Breast epithelium (tissue), 4 donors: ENCODE measurements at regions not wholly inside any gene's neighbourhood (a gene's known extent, or its start where the extent isn't known, plus 50 kb on each side); places are given as distances from the start of the nearest gene placed in this dataset.

Experiments used
- DNase-seq, 2 donors: peaks; one replicate each; pipeline ENCODE4 v3.0.0-alpha.2; 2019; ENCODE audit warnings: low spot score in 2 of 2
- H3K27ac ChIP-seq, 2 donors: fragments of 200-600 bp; sonication (generic) in 1 of 2; one replicate each; pipeline ENCODE4 v1.5.1; 2016 to 2019; ENCODE audit warnings: mild to moderate bottlenecking in 1 of 2
- H3K27me3 ChIP-seq, 2 donors: fragments of 200-600 bp; sonication (generic) in 1 of 2; one replicate each; pipeline versions ENCODE4 v1.5.1 to v1.6.0; 2017 to 2019; ENCODE audit warnings: control low read depth in 1 of 2, mild to moderate bottlenecking in 1 of 2
- H3K36me3 ChIP-seq: fragments of 200-600 bp; one replicate; pipeline ENCODE4 v1.5.1; 2019
- H3K4me1 ChIP-seq, 2 donors: fragments of 200-600 bp; sonication (generic); one replicate each; pipeline ENCODE4 v1.5.1; 2016 to 2019; ENCODE audit warnings: control low read depth in 1 of 2
- H3K4me3 ChIP-seq, 3 donors: fragments of 200-600 bp; sonication (generic); 1 replicate in 2 of 3; 2 replicates in 1 of 3; pipeline ENCODE4 v1.5.1; 2016 to 2019; ENCODE audit warnings: mild to moderate bottlenecking in 3 of 3, moderate library complexity in 2 of 3
- H3K9me3 ChIP-seq, 2 donors: fragments of 200-600 bp; sonication (generic) in 1 of 2; one replicate each; pipeline ENCODE4 v1.5.1; 2016 to 2019; ENCODE audit warnings: control low read depth in 1 of 2
- POLR2A ChIP-seq: fragments of 450-650 bp; IDR thresholded peaks from one replicate; pipeline ENCODE4 v1.6.1; 2016; ENCODE audit warnings: antibody characterized with exemption, mild to moderate bottlenecking, moderate library complexity
- POLR2AphosphoS5 ChIP-seq, 3 donors: sonication (generic); formaldehyde crosslinking; IDR thresholded peaks; one replicate each; pipeline ENCODE4 v1.6.1; 2017; ENCODE audit warnings: antibody characterized with exemption in 3 of 3
- intact Hi-C: fragments of 100-400 bp; cut with DNase I; formaldehyde crosslinking; loops from one replicate; pipeline ENCODE4 v1.15.1; 2023; ENCODE audit warnings: low total_unique reads
- TF ChIP-seq, protein P1 (sequence below), 3 donors: fragments of 450-650 bp; IDR thresholded peaks; one replicate each; pipeline ENCODE4 v1.5.1; 2016 to 2017; ENCODE audit warnings: antibody characterized with exemption in 3 of 3, mild to moderate bottlenecking in 3 of 3, moderate library complexity in 3 of 3

DNA sequence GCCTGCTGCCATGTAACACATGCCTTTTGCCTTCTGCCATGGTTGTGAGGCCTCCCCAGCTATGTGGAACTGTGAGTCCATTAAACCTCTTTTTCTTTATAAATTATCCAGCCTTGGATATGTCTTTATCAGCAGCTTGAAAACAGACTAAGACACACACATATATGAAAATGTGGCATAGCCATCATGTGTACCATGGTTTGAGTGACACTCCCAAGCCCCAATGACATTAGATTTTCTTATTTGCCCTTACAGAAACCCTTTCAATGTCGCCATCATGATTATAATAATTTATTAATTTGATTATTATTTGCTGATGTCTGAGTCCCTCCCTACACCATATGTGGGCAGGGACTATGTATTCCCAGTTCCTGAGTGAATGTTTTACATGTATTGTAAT is 63.5 kb upstream of the FGGY start:
- Histone ChIP-seq H3K27me3 (no peaks in the 10 kb centered on the region), H3K4me1 (no peaks in the 10 kb centered on the region)

DNA sequence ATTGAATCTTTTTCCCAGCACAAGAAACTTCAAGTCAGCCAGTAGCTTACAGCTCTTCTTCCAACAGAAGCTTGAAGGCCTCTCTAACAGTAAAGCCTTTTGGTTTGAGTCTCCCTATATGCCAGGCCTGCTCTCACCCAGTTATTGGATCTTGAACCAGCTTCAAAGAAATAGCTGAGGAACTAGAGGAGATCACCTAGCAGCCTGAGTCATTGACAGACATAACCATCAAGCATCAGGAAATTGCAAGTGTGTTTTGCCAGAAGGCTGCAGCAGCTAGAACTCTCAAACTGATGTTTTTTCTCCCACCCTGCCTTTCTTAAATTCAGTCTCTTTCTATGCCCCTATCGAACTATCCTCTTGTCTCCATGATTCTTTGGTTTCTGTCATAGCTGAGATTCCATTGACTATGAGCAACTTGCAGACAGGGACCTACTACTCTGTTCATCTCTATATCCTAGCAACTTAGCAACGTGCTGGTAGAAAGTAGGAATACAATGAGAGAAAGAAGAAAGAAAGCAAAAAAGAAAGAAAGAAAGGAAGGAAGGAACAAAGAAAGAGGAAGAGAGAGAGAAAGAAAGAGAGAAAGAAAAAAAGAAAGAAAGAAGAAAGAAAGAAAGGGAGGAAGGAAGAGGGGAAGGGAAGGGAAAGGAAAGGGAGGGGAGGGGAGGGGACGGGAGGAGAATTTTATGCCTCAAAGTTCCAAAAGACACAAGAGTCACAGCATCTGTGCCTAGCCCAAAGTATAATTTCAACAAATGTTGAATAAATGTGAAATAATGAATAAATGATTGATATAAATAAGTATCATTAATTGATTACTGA is 60.0 kb upstream of the FGGY start:
- no peak for DNase-seq
- intact Hi-C loops: loop anchor here (2.0 kb wide), 1 partner anchor 74 kb away; no protein-coding TSS in a partner anchor
- no peak overlapping the region for H3K4me3 ChIP-seq

More for the DNA sequence above, 63.5 kb upstream of the FGGY start:
- Histone ChIP-seq H3K4me3 (no peak overlapping the region), H3K27ac (no peak overlapping the region), H3K9me3 (no peaks in the 10 kb centered on the region), H3K36me3 (no peaks in the 10 kb centered on the region)
- no peak for DNase-seq
- TF ChIP-seq, protein P1, sequence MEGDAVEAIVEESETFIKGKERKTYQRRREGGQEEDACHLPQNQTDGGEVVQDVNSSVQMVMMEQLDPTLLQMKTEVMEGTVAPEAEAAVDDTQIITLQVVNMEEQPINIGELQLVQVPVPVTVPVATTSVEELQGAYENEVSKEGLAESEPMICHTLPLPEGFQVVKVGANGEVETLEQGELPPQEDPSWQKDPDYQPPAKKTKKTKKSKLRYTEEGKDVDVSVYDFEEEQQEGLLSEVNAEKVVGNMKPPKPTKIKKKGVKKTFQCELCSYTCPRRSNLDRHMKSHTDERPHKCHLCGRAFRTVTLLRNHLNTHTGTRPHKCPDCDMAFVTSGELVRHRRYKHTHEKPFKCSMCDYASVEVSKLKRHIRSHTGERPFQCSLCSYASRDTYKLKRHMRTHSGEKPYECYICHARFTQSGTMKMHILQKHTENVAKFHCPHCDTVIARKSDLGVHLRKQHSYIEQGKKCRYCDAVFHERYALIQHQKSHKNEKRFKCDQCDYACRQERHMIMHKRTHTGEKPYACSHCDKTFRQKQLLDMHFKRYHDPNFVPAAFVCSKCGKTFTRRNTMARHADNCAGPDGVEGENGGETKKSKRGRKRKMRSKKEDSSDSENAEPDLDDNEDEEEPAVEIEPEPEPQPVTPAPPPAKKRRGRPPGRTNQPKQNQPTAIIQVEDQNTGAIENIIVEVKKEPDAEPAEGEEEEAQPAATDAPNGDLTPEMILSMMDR (IDR thresholded peaks at IDR 0.05): no peak
- TF ChIP-seq POLR2A (no peak), POLR2AphosphoS5 (IDR thresholded peaks at IDR 0.05) (no peak)
- intact Hi-C loops: no loop called here

DNA sequence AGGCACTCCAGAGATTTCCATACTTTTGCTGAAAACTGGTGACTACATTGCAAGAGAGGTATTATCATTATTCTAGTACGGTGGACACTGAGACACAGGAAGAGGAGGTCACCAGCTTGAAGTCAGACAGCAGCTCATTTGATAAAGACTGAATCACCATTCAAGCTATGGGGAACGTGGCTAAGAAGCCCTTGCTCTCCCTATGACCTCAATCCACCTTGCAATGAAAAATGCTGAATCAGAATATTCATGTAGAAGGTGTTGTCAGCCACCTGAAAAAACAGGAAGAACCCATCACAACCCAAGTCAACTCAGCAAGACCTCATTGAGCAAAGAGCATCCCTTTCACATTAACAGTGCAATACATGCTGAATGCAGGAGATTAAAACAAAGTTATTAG is 59.0 kb upstream of the FGGY start:
- no peaks in the 10 kb centered on the region for H3K4me1 ChIP-seq
- no peak for TF ChIP-seq POLR2A
- TF ChIP-seq, protein P1 (IDR thresholded peaks at IDR 0.05): no peak
- no peak for TF ChIP-seq POLR2AphosphoS5 (IDR thresholded peaks at IDR 0.05)
- intact Hi-C loops: loop anchor here (2.0 kb wide), 1 partner anchor 73 kb away; no protein-coding TSS in a partner anchor
- H3K9me3 ChIP-seq: no peaks in the 10 kb centered on the region
- DNase-seq: no peak
- H3K27ac ChIP-seq: no peak overlapping the region
- H3K36me3 ChIP-seq: no peaks in the 10 kb centered on the region
- no peaks in the 10 kb centered on the region for H3K27me3 ChIP-seq
- no peak overlapping the region for H3K4me3 ChIP-seq

More for the DNA sequence above, 60.0 kb upstream of the FGGY start:
- Histone ChIP-seq H3K27me3 (no peaks in the 10 kb centered on the region), H3K4me1 (no peaks in the 10 kb centered on the region), H3K27ac (no peak overlapping the region), H3K36me3 (no peaks in the 10 kb centered on the region), H3K9me3 (no peaks in the 10 kb centered on the region)
- no peak for TF ChIP-seq POLR2AphosphoS5 (IDR thresholded peaks at IDR 0.05)
- TF ChIP-seq, protein P1 (IDR thresholded peaks at IDR 0.05): no peak
- no peak for TF ChIP-seq POLR2A

DNA sequence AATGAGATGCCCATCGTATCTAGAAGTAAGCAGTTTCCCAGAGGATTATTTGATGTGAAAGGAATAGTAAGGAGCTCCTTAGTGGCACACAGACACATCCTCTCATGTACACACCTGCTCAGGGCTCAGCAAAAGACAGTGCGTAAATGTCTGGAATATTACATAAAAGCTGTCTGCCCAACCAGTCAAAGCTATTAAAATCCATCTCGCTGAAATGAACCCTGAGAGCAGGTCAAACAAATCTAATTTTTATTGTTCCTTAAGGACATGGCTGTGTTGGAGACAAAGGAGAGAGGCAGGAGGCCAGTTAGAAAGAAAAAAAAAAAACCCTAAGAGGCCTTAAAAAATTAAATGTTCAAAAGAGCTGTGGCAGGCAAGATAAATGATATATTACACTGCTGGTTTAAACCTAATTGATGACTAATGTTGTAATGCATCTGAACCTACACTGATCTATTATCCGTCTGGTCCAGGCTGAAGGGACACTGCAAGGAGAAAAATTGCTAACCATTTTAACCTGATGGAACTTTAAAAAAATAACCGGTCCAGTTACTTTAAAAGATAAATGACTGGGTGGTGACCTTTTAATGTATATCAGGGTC is 58.5 kb upstream of the FGGY start:
- no peak overlapping the region for H3K27ac ChIP-seq
- no peak overlapping the region for H3K4me3 ChIP-seq
- intact Hi-C loops: no loop called here
- no peak for DNase-seq
- no peaks in the 10 kb centered on the region for H3K4me1 ChIP-seq
- TF ChIP-seq POLR2AphosphoS5 (IDR thresholded peaks at IDR 0.05): no peak
- TF ChIP-seq, protein P1 (IDR thresholded peaks at IDR 0.05): no peak
- no peak for TF ChIP-seq POLR2A
- H3K27me3 ChIP-seq: no peaks in the 10 kb centered on the region
- H3K36me3 ChIP-seq: no peaks in the 10 kb centered on the region
- no peaks in the 10 kb centered on the region for H3K9me3 ChIP-seq

DNA sequence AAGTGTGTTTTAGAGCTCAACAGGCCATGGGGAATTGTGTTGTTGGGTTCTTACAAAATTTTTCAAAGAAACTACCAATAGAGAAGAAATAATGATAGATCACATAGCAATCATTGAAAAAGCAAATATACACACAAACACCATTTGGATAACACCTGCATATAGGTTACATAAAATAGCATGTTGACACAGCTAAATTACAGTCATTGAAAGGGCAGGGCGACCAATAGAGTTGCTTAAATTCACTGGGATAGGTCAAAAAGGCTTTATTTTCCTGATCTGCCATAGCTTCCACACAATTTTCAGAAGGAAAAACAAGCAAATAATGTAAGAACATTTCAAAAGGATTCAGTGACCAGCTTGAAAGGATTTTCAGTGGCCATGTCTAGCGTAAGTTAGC is 57.9 kb upstream of the FGGY start:
- DNase-seq: no peak
- Histone ChIP-seq H3K4me1 (no peaks in the 10 kb centered on the region), H3K4me3 (no peak overlapping the region), H3K27me3 (no peaks in the 10 kb centered on the region), H3K27ac (no peak overlapping the region), H3K9me3 (no peaks in the 10 kb centered on the region), H3K36me3 (no peaks in the 10 kb centered on the region)
- intact Hi-C loops: no loop called here
- no peak for TF ChIP-seq POLR2AphosphoS5 (IDR thresholded peaks at IDR 0.05)
- no peak for TF ChIP-seq POLR2A
- TF ChIP-seq, protein P1 (IDR thresholded peaks at IDR 0.05): no peak
